ENCODE measurements at regions not wholly inside any gene's neighbourhood (a gene's known extent, or its start where the extent isn't known, plus 50 kb on each side); places are given as distances from the start of the nearest gene placed in this dataset.

DNA sequence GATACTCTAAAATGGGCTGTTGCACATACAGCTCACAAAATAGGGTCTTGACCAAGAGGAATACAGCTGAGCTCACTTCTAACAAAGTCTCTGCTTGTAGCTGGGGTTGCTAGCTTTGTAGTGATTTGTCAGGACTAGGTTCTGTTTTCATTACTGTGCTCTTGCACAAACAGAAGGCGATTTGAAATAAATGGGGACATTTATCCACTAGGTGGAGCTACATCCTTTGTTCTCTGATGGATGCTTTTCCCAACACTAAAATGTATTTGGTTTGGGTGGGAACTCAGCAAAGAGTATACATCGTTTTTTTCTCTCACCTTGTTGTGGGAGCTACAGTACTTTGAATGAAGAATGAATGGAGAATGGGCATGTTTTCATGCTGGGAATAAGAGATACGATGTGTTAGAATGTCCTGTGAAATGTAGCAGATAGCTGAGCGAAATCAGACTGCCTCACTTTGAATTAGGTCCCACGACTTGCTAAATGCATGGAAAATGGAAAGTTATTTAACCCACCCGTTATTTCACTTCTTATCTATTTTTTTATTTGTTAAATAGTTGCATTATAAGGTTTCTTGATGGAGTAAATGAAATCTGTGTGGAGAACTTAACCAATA is 494.7 kb upstream of the MAP3K7 start:
- Histone ChIP-seq H3K27me3 (replicated peaks; ENCODE audit: insufficient read depth) (no peaks in the 10 kb centered on the region), H3K27ac (no peak overlapping the region), H3K4me1 (ENCODE audit: control insufficient read depth in 1 of 2, low read depth in 2 of 2) (no peaks in the 10 kb centered on the region), H3K9me3 (no peaks in the 10 kb centered on the region), H3K36me3 (no peaks in the 10 kb centered on the region), H3K4me3 (no peak overlapping the region)
- ATAC-seq (ENCODE audit: insufficient number of reproducible peaks, low FRiP score, low read depth): no peak
- DNase-seq (ENCODE audit: low spot score): no peak
- TF ChIP-seq, protein P1, sequence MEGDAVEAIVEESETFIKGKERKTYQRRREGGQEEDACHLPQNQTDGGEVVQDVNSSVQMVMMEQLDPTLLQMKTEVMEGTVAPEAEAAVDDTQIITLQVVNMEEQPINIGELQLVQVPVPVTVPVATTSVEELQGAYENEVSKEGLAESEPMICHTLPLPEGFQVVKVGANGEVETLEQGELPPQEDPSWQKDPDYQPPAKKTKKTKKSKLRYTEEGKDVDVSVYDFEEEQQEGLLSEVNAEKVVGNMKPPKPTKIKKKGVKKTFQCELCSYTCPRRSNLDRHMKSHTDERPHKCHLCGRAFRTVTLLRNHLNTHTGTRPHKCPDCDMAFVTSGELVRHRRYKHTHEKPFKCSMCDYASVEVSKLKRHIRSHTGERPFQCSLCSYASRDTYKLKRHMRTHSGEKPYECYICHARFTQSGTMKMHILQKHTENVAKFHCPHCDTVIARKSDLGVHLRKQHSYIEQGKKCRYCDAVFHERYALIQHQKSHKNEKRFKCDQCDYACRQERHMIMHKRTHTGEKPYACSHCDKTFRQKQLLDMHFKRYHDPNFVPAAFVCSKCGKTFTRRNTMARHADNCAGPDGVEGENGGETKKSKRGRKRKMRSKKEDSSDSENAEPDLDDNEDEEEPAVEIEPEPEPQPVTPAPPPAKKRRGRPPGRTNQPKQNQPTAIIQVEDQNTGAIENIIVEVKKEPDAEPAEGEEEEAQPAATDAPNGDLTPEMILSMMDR (IDR thresholded peaks at IDR 0.05): peak; percentile 44

DNA sequence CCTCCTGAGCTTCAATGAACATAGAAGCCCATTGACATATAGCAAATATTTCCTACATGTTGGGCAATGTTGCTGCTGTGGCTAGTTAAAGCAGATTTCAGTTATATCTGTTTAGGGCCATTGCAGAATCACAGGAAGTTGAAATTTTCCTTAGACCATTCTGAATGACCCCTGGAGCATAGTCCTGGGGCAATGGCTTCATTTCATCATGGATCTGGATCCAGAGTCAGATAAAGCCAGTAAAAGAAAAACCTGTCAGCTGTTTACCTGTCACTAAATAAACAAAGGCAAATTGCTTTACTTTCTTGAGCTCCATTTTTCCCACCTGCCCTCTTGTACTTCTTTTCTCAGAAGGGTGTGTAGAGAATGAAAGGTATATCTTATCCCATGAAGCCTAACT is 494.0 kb upstream of the MAP3K7 start:
- H3K36me3 ChIP-seq: no peaks in the 10 kb centered on the region
- no peaks in the 10 kb centered on the region for H3K9me3 ChIP-seq
- H3K27ac ChIP-seq: no peak overlapping the region
- ATAC-seq (ENCODE audit: insufficient number of reproducible peaks, low FRiP score, low read depth) (no peak), DNase-seq (ENCODE audit: low spot score) (no peak)
- H3K27me3 ChIP-seq (replicated peaks; ENCODE audit: insufficient read depth): no peaks in the 10 kb centered on the region
- TF ChIP-seq, protein P1 (IDR thresholded peaks at IDR 0.05): no peak
- H3K4me1 ChIP-seq (ENCODE audit: control insufficient read depth in 1 of 2, low read depth in 2 of 2): no peaks in the 10 kb centered on the region
- no peak overlapping the region for H3K4me3 ChIP-seq

DNA sequence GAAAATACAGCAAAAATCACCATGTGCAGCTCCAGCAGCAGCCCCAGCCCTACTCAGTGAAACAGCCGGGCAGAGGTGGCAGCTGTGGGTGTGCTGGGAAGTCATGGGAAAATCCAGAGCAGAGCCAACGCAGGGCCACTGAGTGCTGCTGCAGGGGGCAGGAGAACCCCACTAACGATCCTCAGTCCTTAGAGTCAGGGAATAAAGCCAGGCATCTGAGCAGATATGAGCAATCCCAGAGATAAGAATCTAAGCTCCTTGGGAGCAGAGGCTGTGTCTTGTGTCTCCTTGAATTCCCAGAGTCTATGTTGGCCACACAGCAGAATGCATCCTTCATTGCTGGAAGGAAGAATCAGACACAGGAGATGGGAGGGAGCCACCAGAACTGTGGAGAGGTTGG is 493.1 kb upstream of the MAP3K7 start:
- Histone ChIP-seq H3K4me1 (ENCODE audit: control insufficient read depth in 1 of 2, low read depth in 2 of 2) (no peaks in the 10 kb centered on the region), H3K27ac (no peak overlapping the region), H3K36me3 (no peaks in the 10 kb centered on the region), H3K27me3 (replicated peaks; ENCODE audit: insufficient read depth) (no peaks in the 10 kb centered on the region), H3K9me3 (no peaks in the 10 kb centered on the region), H3K4me3 (no peak overlapping the region)
- DNase-seq (ENCODE audit: low spot score): no peak
- no peak for ATAC-seq (ENCODE audit: insufficient number of reproducible peaks, low FRiP score, low read depth)
- TF ChIP-seq, protein P1 (IDR thresholded peaks at IDR 0.05): no peak

DNA sequence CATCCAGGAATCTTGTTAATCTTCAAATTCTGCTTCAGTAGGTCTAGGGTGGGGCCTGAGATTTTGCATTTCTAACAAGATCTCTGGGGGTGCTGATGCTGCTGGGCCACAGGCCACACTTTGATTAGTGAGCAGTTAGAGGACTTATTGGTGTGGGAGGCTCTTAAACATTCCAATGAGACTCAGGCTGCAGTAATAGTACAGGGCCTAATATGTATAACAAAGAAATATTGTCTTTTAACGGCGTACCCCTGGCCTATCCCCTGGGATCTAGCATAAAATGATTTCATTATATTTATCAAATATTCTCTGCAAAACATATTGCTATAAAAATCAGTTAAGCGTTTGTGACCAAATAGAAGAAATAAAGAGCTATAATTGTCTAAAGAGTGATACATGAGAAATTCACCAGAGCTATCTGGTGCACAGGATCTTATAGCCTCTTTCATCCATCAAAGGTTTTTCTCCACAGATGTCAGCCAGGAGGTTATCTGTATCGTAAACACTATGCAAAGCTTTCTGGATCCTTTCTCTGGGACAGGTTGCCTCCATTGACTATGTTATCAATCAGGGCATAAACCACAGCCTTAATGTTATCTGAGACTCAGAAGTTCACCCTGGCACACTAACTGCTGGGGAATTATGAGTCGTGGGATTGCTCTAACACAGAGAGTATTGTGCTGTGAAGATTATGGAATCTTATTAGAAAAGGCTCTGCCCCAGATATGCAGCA is 488.5 kb upstream of the MAP3K7 start:
- TF ChIP-seq, protein P1 (IDR thresholded peaks at IDR 0.05): no peak
- no peaks in the 10 kb centered on the region for H3K4me1 ChIP-seq (ENCODE audit: control insufficient read depth in 1 of 2, low read depth in 2 of 2)
- H3K36me3 ChIP-seq: no peaks in the 10 kb centered on the region
- no peak for DNase-seq (ENCODE audit: low spot score)
- no peaks in the 10 kb centered on the region for H3K27me3 ChIP-seq (replicated peaks; ENCODE audit: insufficient read depth)
- no peak overlapping the region for H3K4me3 ChIP-seq
- ATAC-seq (ENCODE audit: insufficient number of reproducible peaks, low FRiP score, low read depth): no peak
- H3K27ac ChIP-seq: no peak overlapping the region
- no peaks in the 10 kb centered on the region for H3K9me3 ChIP-seq

DNA sequence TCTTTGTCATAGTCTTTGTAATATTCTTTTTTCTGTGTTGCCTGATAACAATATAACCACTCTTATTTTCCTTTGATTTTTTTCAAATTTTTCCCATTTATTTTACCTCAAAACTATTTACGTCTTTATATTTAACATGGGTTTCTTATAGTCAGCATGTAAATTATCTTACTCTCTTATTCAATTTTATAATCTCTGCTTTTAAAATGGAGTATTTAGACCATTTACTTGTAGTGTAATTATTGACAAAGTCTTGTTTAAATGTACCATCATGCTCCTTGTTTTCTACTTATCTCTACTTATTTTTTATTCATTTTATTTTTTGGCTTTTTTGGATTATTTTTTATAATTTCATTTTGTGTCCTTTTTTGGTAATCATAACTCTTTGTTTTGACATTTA is 476.5 kb upstream of the MAP3K7 start:
- no peaks in the 10 kb centered on the region for H3K9me3 ChIP-seq
- no peaks in the 10 kb centered on the region for H3K36me3 ChIP-seq
- H3K27ac ChIP-seq: no peak overlapping the region
- ATAC-seq (ENCODE audit: insufficient number of reproducible peaks, low FRiP score, low read depth) (no peak), DNase-seq (ENCODE audit: low spot score) (no peak)
- no peaks in the 10 kb centered on the region for H3K27me3 ChIP-seq (replicated peaks; ENCODE audit: insufficient read depth)
- H3K4me3 ChIP-seq: no peak overlapping the region
- TF ChIP-seq, protein P1 (IDR thresholded peaks at IDR 0.05): no peak
- H3K4me1 ChIP-seq (ENCODE audit: control insufficient read depth in 1 of 2, low read depth in 2 of 2): no peaks in the 10 kb centered on the region

Measured in thoracic aorta (tissue), 2 donors.